ENCODE measurements at regions not wholly inside any gene's neighbourhood (a gene's known extent, or its start where the extent isn't known, plus 50 kb on each side); places are given as distances from the start of the nearest gene placed in this dataset.

DNA sequence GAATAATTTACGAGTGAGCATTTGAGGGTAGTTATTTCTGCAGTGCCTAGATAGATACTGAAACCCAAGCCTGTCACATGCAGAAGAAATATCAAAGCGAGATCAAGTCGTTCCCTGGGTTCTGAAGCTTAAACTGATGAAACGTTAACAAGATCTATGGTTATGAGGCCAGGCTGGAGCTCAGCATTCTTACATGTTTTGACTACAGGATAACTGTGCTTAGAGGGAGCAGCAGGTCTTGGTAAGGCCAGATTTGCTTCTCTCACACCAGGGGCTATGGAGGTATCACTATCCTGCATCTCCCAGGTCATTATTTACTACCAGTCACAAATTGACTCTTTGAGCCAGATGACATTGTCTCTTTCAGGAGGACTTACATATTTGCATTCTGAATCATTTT lies 1401.4 kb upstream of the PRMT6 start:
- TF ChIP-seq CTCF (IDR thresholded peaks at IDR 0.05) (no peak), POLR2A (IDR thresholded peaks at IDR 0.05) (no peak), POLR2AphosphoS5 (IDR thresholded peaks at IDR 0.05) (no peak)
